ENCODE measurements at regions not wholly inside any gene's neighbourhood (a gene's known extent, or its start where the extent isn't known, plus 50 kb on each side); places are given as distances from the start of the nearest gene placed in this dataset.

DNA sequence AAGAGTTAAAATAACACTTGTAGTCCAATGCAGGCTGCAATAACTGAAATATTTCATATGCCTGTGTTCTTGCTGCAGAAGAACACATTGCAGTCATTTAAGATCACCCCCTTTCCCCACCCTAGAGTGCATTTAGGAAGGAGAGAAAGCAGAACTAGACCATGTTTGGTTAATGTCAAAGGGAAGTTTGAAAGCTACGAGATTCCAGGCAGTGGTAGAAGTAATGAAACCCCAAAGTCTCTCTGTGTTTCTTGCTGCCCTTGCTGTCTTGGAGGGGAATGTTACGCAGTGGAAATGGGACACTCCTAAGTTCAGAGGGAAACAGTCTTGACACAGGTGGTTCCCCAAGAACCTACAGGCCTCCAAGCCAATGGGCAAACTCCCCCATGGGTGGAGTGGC lies 242.9 kb downstream of the PTEN start:
- no peak for DNase-seq (ENCODE audit: extremely low read depth in 1 of 2, low read depth in 1 of 2)

- no peak for DNase-seq (ENCODE audit: extremely low read depth in 1 of 2, low read depth in 1 of 2)
These were observed 244.1 kb downstream of the PTEN start for GRCh38 chr10:88107296-88108097.

DNA sequence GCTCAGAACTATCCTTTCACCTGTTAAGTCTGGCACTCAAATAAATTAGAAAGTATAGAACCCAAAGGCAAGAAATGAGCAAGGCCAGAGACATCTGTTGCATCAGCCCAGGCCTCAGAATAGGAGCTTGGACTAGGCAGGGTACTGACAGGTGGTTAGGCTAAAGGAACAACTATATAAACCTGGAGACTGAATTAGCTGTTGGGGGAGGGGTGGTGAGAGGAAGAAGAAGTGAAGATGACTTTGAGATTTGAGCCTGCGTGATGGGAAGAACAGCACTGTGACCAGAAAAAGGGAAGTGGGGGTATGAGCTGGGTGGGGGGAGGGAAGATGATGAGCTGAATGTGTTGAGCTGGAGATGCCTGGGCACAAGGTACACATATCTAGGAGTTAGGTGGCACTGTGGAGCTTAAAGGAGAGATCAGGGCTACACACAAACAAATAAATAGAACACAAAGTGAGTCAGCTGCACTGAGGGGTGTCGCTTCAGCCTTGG lies 244.7 kb downstream of the PTEN start:
- DNase-seq (ENCODE audit: extremely low read depth in 1 of 2, low read depth in 1 of 2), result no peak

DNA sequence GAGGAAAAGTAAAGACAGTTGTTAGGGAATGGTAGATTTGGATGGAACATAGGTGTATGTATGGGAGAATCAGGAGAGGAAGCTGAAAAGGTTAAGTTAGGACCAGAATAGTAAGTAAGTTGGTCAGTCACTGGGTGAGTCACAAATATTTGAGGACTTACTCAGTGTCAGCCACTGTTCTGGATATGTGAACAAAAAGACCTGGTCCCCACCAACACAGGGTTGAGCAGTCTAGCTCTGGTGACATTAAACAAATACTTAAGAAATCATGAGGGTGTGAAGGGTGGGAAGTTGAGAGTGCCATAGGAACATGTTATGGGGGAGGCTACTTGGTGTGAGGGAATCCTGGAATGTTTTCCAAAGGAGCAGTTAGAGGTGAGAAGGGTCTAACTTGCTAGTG lies 246.9 kb downstream of the PTEN start:
- DNase-seq (ENCODE audit: extremely low read depth in 1 of 2, low read depth in 1 of 2), result no peak

DNA sequence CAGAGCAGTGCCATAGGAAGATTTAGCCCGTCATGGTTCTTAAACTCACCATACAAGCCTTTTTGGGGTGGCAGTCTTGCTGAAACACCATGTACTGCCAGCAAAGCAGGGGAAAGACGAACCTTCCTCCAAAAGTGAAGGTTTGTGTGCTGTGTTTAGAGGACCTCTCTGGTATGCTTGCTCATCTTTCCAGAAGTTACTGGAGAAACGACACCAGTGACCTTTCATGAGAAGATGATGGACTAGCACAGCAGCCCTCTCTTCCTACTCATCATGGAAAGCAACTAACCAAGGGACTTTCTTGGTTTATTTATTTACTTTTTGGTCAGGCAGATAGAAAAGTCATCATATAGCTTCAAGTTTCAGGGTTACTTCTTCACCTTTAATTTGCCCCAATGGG lies 247.4 kb downstream of the PTEN start:
- no peak for DNase-seq (ENCODE audit: extremely low read depth in 1 of 2, low read depth in 1 of 2)

DNA sequence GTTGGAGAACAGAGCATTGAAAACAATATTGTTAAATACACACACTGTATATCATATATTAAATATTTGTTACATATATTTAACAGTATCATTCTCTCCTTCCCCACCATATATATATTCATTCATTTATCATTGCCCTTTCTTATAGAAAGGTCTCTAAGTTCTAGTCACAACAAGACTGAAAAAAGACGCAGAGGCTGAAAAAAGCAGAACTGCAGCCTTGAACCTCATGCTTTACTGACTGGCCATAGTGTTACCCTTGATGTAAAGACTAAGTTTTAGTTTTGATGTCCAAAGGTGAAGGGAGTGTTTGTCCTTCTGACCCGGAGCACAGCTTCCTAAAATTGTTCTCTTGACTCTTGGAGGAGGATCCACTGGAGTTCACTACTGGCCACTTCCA lies 247.9 kb downstream of the PTEN start:
- no peak for DNase-seq (ENCODE audit: extremely low read depth in 1 of 2, low read depth in 1 of 2)

DNA sequence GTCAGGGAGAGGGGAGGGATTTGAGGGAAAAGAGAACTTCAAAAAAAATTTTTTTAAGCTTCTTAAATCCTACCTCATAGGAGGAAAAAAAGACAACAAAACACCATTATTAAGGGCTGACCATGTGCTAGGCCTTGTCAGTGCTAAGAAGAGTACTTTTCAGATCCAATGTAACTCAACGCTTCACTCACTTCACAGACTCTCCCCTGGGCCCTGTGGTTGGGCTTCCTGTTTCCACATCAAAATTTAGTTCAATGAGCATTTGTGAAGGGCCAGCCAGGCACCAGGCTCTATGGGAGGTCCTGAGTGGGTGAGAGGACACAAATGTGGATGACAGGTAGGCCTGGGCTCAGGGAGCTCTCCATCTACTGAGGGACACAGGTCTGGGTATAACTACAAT lies 249.8 kb downstream of the PTEN start:
- no peak for DNase-seq (ENCODE audit: extremely low read depth in 1 of 2, low read depth in 1 of 2)

- no peak for DNase-seq (ENCODE audit: extremely low read depth in 1 of 2, low read depth in 1 of 2)
These were observed 250.3 kb downstream of the PTEN start for GRCh38 chr10:88113657-88114272.

DNA sequence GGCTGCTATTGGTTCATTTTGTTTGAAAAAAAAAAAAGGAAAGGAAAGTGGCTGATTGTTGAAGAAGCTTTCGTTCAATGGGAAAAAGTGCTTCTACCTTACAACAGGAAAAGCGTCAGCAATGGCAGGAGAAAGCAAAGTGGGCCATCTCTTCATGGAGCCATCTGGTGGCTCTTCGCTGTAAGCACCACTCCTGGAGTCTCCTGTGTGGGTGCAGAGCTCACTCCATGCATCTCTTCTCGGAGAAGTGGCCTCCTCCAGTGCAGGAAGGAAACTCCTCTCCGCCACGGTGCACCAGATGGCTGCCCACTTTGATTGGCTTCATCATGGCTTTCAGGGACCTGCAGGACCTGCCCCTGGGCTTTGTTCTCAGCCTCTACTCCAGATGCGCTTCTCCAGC lies 250.9 kb downstream of the PTEN start:
- no peak for DNase-seq (ENCODE audit: extremely low read depth in 1 of 2, low read depth in 1 of 2)

DNA sequence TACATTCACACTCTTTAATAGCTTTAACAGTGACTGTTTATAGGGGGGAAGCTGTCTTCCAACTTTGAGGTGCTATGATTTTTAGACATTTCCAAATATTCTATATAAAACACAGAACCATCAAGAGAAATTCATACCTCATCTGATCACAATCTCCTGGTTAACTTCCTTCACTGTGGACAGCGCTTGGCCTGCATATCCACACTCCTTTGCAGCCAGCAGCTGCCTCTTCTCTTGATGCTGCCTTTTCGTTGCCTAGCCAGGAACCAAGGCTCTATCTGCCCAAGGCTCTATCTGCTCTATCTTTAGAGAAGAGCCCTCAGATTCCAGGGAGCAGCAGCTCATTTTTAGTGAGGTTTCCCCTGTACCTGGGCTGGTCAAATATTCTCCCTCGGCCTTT lies 252.0 kb downstream of the PTEN start:
- no peak for DNase-seq (ENCODE audit: extremely low read depth in 1 of 2, low read depth in 1 of 2)

- DNase-seq (ENCODE audit: extremely low read depth in 1 of 2, low read depth in 1 of 2), result no peak
These were observed 252.5 kb downstream of the PTEN start for GRCh38 chr10:88115968-88116367.

DNA sequence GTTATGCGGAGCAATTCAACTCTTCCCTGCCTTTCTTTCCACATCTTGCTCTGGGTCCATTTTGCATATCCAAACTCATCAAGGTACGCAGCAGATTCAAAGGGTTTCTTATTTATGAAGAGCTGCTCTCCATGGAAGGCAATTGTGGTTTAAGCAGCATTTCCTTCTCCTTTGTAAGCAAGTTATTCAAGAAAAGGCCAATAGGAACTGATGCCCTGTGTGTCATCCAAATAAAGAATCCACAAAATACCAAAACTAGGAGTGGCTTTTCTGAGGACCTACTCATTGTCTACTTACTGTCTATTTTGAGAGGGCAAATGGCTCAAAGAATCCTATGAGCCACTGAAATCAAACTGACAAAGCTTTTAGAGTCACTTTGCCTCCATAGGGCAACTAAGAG lies 253.1 kb downstream of the PTEN start:
- no peak for DNase-seq (ENCODE audit: extremely low read depth in 1 of 2, low read depth in 1 of 2)

DNA sequence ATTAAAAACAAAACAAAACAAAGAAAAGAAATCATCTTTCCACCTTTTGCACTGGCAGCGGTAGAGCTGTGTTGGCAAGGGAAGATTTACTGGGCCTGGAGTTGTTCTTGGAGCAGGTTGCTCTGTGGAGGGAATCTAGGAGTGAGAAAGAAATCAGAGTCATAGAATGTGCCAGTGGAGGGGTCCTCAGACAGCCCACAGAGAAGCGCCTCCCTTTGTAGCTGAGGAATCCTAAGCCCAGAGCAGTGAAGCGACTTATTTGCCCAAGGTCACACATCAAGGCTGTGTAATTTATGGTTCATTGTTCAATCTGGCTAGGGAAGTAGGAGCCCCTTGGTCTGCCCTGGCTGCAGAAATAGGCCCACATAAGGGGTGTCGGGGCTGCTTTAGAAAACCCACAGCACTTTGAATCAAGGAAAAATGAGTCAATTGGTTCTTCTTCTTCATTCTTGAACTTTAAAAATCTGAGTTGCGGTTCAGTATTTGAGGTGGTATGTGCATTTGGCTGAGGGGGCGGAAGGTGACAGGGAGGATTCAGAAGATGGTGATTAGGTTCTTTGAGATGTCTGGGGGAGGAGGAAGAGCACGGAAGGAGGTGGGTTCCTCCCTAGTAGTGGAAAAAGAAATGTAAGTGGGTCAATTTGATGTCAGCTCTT lies 253.7 kb downstream of the PTEN start:
- DNase-seq (ENCODE audit: extremely low read depth in 1 of 2, low read depth in 1 of 2), result no peak

- DNase-seq (ENCODE audit: extremely low read depth in 1 of 2, low read depth in 1 of 2), result no peak
These were observed 254.6 kb downstream of the PTEN start for GRCh38 chr10:88117869-88118632.

GRCh38 chr10:88118729-88119128 lies 255.3 kb downstream of the PTEN start:
- DNase-seq (ENCODE audit: extremely low read depth in 1 of 2, low read depth in 1 of 2), result no peak

GRCh38 chr10:88119160-88119559 lies 255.7 kb downstream of the PTEN start:
- no peak for DNase-seq (ENCODE audit: extremely low read depth in 1 of 2, low read depth in 1 of 2)

DNA sequence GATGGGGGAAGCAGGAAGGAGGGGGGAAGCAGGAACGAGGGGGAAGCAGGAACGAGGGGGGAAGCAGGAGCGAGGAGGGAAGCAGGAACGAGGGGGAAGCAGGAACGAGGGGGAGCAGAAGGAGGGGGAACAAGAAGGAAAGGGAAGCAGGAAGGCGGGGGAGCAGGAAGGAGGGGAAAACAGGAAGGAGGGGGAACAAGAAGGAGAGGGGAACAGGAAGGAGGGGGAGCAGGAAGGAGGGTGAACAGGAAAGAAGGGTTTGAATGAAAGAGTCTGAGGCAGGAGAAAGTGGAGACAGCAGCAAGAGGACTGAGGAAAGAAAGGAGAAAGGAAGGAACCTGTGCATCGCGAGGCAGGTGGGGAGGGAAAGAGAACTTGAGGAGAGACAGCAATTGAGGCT lies 256.6 kb downstream of the PTEN start:
- no peak for DNase-seq (ENCODE audit: extremely low read depth in 1 of 2, low read depth in 1 of 2)

DNA sequence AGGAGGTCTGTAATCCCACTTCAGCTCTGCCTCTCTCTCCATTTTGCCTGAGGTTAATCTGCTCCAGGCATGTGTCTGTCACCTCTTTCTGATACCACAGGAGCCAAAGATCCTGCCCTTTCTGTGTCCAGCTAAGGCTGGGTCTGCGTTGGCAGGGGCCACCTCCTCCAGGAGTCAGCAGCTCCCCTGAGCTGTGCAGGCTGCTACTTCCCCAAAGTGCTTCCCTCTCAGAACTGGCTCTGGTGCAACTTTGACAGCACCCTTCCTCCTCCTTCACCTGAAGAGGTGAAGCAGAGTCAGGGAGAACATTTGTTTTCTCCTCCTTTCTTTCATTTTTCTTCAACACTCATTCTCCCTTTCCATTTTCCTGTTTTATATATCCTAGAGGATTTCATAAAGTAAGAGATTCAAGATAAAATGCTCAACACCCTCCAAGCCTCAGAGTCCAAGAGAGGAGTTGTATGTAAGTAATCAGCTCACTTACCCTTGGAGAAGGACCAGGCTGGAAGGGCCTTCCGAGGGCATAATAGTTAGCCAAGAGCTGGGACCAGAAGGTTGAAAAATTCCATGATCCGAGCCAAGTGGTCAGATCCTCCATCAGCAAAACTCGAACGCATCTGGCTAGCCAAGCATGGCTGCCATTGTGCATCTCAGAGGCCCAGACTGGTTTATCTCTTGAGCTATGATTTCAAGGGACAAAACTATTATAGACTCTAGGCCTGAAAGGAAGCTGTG lies 257.3 kb downstream of the PTEN start:
- no peak for DNase-seq (ENCODE audit: extremely low read depth in 1 of 2, low read depth in 1 of 2)

GRCh38 chr10:88121361-88121760 lies 257.9 kb downstream of the PTEN start:
- DNase-seq (ENCODE audit: extremely low read depth in 1 of 2, low read depth in 1 of 2), result no peak

- DNase-seq (ENCODE audit: extremely low read depth in 1 of 2, low read depth in 1 of 2), result no peak
These were observed 258.7 kb downstream of the PTEN start for GRCh38 chr10:88122145-88122544.

DNA sequence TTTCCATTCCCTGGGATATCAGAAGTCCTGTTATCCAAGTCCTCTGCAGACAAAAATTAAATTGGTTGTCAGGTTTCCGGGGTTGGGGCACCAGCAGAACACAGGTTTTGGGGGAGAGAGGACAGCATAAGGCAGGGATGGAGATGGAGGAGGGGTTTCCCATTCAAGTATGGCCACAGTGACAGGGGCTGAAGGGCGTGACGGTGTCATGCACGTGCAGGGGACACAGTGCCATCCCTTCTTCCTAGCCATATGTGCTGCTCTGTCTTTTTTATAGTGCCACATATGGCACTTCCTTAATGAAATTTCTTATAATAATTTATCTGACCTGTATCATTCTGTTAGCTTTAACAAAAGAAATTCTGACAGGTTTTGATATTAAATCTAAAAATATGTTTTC lies 259.2 kb downstream of the PTEN start:
- no peak for DNase-seq (ENCODE audit: extremely low read depth in 1 of 2, low read depth in 1 of 2)
